GM21526 (cell line): ENCODE measurements at regions not wholly inside any gene's neighbourhood (a gene's known extent, or its start where the extent isn't known, plus 50 kb on each side); places are given as distances from the start of the nearest gene placed in this dataset.

ENCODE experiments used
- ATAC-seq: cut with Tn5 transposase; IDR thresholded peaks from one replicate; pipeline ENCODE4 v1.9.1; 2021; ENCODE audit warnings: moderate library complexity; ENCODE audit not compliant: unreplicated experiment, low FRiP score

DNA sequence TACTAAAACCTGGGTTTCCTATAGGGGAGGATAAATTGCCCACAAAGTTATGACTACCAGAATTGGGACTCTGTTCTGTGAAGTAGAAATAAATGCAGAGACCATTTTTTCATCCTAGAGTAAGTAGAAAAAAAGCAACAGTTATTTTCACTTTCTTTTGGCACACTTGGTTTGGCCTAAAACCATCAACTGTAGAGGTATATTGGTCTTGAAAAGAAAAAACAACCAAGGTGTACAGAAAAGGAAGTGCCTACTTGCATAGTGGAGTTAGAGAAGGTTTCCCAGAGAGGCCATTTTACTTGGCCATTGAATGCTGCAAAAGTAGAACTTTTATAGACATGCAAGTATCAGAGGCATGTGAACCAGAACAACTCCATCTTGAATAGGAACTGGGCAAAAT, 89.4 kb upstream of the TACR1 start:
- ATAC-seq: no peak

DNA sequence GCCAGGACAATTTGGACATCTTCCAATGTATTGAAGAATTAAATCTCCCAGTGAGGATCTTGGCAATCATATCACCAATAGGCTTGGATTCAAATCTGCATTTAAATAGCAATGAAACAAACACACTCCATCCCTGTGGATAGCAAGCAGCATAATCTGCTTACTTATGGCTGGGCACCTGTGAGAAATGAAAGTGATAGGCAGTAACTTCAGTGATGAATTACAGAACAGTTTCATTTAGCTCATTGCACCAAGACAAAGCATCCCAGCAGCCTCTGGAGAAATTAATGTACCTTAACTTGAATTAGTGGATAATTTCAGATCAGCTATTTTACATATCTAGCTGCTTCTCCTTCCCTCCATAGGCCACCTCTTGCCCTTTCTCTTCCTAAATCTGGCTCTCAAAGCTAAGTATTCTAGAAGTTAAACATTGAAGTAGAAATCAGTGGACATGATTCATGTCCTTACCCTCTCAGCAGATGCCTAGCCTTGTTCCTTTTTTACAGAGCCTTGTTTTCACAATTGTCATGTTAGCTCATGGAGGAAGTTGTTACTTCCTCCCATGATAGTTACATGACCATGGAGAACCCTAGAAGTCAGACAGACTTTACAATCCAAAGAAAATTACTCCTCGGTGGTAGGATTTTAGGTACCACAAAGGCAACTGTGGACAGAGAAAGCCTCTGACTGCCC, 88.5 kb upstream of the TACR1 start:
- no peak for ATAC-seq

- no peak for ATAC-seq
These were observed 85.0 kb upstream of the TACR1 start for GRCh38 chr2:75284345-75284744.

DNA sequence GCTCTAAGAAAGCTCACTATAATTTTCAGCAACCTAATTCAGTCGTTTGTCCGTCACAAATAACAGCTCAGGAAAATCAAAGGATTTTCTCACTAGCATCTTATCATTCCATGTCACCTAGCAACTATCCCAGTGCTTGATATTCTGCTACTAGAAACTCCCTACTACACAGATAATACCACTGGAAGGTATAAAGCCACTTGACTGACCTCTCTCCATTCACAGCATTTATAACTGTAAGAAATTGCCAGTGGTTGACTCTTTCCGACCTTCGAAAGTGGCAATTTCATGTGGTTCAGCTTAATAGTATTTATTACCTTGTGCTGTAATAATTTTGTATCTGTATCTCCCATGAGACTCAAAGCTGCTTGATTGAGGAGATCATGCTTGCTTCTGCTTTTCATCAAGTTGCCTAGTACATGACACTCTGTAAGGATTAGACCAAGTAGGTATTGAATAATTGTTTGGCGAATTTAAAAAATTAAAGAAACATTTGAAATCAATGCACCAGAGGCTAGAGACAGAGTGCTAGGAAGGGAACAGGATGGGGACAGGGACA, 79.6 kb upstream of the TACR1 start:
- ATAC-seq: no peak

GRCh38 chr2:75278314-75278713, 79.0 kb upstream of the TACR1 start:
- no peak for ATAC-seq

DNA sequence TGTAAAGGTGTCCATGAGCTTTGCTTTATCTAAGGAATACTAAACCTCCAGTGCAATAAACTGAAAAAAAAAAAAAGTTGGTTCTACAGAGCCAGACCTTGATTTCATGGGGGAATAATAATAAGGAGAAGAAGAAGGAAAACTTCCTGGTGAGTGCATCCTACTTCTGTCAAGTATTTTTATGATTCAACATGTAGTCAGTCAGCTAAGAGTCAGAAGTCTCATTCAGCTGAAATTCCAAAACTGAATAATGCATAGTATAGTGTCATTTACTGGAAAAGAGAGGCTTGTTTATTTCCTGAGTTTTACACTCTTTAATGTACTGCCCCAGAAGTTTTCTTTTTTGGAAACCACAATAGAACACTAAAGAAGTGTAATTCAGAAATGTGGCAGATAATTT, 77.8 kb upstream of the TACR1 start:
- ATAC-seq: no peak

- ATAC-seq: no peak
These were observed 77.0 kb upstream of the TACR1 start for GRCh38 chr2:75276093-75277029.

DNA sequence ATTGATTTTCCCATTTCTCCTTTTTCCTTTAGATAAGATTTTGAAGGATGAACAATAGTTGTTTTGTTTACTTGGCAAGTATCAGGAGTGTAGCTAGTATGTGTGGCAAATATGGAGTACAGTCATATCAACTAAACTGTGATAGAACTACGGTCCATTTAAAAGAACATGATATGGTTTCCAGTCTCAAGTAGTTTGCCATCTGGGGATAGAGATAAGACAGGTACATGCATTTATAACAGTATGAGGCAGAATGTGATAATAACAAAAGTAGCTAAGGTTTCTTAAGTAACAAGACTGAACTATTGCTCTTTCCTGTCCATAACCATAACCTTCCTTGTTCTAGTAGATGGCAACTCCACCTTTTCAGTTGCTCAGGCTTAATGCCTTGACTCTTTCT, 75.6 kb upstream of the TACR1 start:
- no peak for ATAC-seq

GRCh38 chr2:75268112-75268511, 68.8 kb upstream of the TACR1 start:
- ATAC-seq: no peak

- no peak for ATAC-seq
These were observed 62.6 kb upstream of the TACR1 start for GRCh38 chr2:75261923-75262322.

- no peak for ATAC-seq
These were observed 61.6 kb upstream of the TACR1 start for GRCh38 chr2:75260946-75261345.

DNA sequence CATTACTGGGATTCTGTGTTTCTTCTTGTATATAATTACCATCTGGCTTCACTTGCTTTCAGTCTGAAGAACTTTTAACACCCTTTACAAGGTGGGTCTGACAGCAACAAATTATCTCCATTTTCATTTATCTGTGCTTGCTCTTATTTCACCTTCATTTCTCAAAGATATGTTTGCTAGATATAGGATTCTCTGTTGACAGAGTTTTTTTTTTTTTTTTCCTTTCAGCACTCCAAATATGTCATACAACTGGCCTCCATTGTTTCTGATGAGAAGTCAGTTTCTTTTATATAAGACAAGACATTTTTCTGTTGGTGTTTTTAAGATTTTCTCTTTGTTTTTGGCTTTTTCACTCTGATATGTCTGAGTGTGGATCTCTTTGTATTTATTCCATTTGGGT, 59.3 kb upstream of the TACR1 start:
- ATAC-seq: no peak

DNA sequence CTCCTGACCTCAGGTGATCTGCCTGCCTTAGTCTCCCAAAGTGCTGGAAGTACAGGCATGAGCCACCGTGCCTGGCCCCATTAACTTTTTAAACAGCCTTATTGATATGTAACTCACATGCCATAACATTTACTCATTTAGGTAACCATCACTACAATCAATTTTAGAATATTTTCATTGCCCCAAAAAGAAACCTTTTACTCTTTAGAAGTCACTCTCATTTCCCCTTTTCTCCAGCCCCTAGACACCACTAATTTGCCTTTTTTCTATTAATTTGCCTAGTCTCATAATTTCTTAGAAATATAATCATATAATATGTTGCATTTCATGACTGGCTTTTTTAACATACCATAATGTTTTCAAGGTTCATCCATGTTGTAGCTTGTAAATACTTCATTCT, 57.2 kb upstream of the TACR1 start:
- ATAC-seq: no peak

DNA sequence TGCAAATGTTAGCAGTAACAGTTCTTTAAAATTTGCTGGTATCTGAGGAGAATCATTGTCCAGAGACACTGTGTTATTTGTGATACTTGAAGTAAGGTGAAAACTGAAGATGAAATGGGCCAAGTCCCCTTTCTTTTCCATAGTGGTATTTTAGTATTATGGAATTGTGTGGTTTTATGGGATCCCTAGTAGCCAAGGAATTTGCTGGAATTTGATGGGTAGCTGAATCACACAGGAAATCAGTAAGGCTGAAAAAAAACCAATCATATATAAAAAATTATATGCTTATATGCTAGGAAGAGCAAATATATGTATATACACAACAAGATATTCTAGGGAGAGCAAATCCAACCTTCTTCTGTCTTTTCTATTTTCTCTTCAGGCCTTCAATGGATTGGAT, 54.2 kb upstream of the TACR1 start:
- ATAC-seq: no peak

- no peak for ATAC-seq
These were observed 52.6 kb upstream of the TACR1 start for GRCh38 chr2:75251896-75252295.
